Bronchial epithelial cell (primary cell): ENCODE measurements at regions not wholly inside any gene's neighbourhood (a gene's known extent, or its start where the extent isn't known, plus 50 kb on each side); places are given as distances from the start of the nearest gene placed in this dataset.

Experiments
- DNase-seq: peaks from one replicate; pipeline ENCODE4 v3.0.0-alpha.2; 2010; ENCODE audit warnings: low read depth
- FAIRE-seq: peaks from 2 replicates; lab custom pipeline; 2011; peaks lifted over from hg19 to GRCh38; lab: Jason Lieb, UNC
- H3K27me3 ChIP-seq: 2 replicates; pipeline ENCODE4 v1.5.1; 2011; ENCODE audit warnings: low read length; ENCODE audit not compliant: control insufficient read depth, insufficient read depth
- H3K36me3 ChIP-seq: 2 replicates; pipeline ENCODE4 v1.5.1; 2011; ENCODE audit warnings: low read length; ENCODE audit not compliant: control insufficient read depth, insufficient read depth
- H3K4me3 ChIP-seq: 2 replicates; pipeline ENCODE4 v1.5.1; 2011; ENCODE audit warnings: mild to moderate bottlenecking, low read depth, low read length, control low read depth
- TF ChIP-seq, protein P1 (sequence below): IDR thresholded peaks from 2 replicates; pipeline ENCODE4 v1.5.1; 2011; ENCODE audit warnings: mild to moderate bottlenecking, moderate library complexity, low read length, control low read depth, inconsistent platforms; ENCODE audit not compliant: insufficient read depth, severe bottlenecking

DNA sequence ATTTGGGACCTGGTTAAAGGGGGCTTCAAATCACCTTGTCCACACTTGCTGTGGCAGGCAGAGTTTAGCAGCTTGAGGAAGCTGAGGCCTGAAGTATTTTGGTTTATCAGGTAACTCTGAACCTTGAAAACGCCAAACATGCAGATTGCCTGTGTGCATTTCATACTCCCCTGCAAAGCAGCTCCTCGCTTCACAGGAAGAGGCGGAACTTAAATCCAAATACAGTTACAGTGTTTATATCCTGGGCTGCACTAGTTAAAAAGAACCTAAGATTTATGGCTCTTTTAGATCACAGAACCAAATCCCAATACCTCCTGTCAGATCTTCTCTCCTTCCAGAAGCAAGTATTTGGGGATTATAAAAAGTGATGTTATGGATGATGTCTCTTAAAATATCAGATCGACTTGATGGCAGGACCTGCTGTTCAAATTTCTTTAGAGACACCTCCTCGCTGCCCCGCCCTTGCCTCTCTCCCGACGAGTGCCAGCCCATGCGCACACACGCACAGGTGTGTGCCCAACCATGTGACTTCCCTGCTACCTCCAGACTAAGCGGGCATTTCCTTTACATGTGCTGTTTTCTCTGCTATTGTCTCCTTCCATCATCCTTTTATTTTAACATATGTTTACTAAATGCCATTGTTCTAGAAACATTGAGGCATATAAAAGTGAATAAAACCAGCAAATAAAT lies 224.6 kb upstream of the FOXQ1 start:
- Histone ChIP-seq H3K4me3 (no peak overlapping the region), H3K36me3 (no peaks in the 10 kb centered on the region), H3K27me3 (no peaks in the 10 kb centered on the region)
- FAIRE-seq (no peak), DNase-seq (no peak)
- TF ChIP-seq, protein P1, sequence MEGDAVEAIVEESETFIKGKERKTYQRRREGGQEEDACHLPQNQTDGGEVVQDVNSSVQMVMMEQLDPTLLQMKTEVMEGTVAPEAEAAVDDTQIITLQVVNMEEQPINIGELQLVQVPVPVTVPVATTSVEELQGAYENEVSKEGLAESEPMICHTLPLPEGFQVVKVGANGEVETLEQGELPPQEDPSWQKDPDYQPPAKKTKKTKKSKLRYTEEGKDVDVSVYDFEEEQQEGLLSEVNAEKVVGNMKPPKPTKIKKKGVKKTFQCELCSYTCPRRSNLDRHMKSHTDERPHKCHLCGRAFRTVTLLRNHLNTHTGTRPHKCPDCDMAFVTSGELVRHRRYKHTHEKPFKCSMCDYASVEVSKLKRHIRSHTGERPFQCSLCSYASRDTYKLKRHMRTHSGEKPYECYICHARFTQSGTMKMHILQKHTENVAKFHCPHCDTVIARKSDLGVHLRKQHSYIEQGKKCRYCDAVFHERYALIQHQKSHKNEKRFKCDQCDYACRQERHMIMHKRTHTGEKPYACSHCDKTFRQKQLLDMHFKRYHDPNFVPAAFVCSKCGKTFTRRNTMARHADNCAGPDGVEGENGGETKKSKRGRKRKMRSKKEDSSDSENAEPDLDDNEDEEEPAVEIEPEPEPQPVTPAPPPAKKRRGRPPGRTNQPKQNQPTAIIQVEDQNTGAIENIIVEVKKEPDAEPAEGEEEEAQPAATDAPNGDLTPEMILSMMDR, result no peak

DNA sequence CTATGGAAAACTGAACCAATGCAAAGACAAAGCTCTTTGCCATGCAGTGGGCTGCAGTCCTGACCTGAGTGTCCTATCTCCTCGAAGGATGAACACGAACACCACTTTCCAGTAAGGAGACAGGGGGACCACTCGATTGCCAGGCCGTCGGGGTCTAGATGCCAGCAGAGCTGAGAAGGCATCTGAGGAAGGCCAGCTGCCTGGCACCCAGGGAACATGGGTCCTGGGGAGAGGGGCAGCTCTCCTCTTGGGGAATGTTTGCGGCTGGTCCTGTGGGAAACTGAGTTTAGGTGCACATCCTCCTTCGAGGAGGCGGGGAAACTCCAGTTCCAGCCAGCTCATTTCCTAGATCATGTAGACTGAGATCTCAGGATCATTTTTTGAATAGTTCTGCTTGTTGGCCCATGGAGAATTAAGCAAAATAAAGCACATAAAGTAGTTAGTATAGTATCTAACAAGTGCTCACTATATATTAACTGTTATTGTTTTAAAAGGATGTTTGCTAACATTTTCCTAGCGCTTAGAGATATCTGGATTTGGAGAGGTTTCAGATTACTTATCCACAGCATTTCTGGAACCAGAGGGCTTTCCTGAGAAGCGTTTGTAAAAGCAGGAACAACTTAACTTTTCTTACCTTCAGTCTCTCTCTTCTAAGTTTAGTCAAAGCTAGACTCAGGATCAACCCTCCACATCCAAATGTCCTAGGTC lies 225.3 kb upstream of the FOXQ1 start:
- Histone ChIP-seq H3K4me3 (no peak overlapping the region), H3K27me3 (no peaks in the 10 kb centered on the region), H3K36me3 (no peaks in the 10 kb centered on the region)
- FAIRE-seq, result no peak
- DNase-seq, result no peak
- TF ChIP-seq, protein P1, result no peak

- no peak overlapping the region for H3K4me3 ChIP-seq
- H3K36me3 ChIP-seq, result no peaks in the 10 kb centered on the region
- DNase-seq, result peak; percentile 97
- TF ChIP-seq, protein P1, result no peak
- peak; percentile 52 for FAIRE-seq
- H3K27me3 ChIP-seq, result no peaks in the 10 kb centered on the region
Observed at GRCh38 chr6:1082285-1082935, 229.5 kb upstream of the FOXQ1 start.

DNA sequence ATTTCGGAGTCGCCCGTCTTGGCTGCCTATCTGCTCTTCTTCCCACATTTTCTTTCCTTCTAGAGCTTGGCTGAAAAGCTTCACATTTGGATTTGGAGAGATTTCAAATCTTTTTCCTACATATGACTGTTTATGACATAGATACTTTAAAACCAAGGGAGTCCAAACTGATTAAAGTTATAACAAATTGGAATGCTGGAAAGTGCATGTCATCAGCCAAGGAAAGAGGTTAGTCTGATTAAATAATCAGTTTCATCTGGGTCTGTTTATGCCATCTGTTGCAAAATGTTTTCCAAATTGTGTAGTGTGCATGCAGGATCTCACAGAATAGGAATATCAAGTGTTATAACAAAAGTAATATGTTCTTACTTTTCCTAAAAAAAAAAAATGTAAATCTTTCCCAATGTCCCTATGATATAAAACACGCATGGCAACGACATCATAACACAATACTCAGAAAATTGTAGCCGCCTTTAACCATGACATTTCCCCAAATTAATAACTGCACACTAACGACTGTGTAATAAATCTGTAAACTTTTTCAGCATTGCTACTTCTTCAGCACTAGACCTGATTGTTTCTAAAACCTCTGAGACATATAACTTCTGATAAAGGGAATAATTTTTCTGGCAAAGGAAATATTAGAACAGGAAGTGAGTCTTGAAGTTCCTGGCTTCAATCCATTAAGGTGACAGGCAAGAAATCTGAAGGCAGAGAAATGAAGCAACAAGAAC lies 230.2 kb upstream of the FOXQ1 start:
- TF ChIP-seq, protein P1, result no peak
- H3K4me3 ChIP-seq, result no peak overlapping the region
- H3K36me3 ChIP-seq, result no peaks in the 10 kb centered on the region
- FAIRE-seq (no peak), DNase-seq (peak; percentile 76)
- H3K27me3 ChIP-seq, result no peaks in the 10 kb centered on the region

DNA sequence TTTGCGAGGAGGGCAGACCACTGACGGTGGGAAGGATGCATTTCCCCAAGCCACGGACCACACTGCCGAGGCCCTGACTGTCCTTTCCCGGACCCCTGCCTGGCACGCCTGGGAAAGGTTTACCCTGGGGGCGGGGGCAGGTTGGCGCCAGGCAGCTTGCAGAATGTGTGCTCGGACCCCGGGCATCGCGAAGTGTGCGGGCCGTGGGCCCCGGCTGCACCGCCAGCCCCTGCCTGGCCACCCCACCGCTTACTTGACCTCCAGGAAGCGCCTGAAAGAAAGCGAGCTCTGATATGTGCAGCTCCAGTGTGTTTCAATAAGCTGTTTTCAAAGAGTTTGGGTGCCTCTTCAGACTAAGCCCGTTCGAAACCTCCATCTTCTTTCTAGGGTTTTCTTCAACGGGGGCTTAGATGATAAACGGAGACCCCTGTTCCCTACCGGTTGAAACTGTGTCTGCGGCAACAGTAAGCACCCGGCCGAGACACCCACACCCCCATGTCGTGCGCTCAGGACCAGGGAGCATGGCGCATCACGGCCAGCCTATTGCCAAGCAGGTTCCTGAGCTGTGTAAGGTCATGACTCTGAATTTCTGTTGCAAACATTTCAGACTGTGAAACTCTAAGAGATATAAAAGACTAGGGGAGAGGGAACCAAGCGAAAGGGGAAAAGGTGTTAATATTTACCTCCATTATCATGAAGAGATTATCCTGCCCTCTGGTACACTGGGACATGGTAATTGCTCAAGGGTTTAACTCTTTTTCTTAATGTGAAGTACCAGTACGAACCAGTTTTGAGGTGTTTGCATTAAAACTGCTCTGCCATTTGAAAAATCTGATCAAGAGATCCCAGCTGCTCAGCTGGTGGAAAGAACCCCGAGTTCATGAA lies 231.2 kb upstream of the FOXQ1 start:
- DNase-seq, result no peak

More for the DNA sequence above, 231.2 kb upstream of the FOXQ1 start:
- no peaks in the 10 kb centered on the region for H3K36me3 ChIP-seq
- TF ChIP-seq, protein P1, result no peak
- H3K27me3 ChIP-seq, result no peaks in the 10 kb centered on the region
- no peak overlapping the region for H3K4me3 ChIP-seq
- no peak for FAIRE-seq
